Endothelial cell of umbilical vein (primary cell): ENCODE measurements at regions not wholly inside any gene's neighbourhood (a gene's known extent, or its start where the extent isn't known, plus 50 kb on each side); places are given as distances from the start of the nearest gene placed in this dataset.

Source experiments
- CTCF ChIP-seq, 2 donors: IDR thresholded peaks; 1 replicate in 1 of 2; 2 replicates in 1 of 2; pipeline ENCODE4 v1.5.1; 2011; ENCODE audit warnings: low read length in 2 of 2, mild to moderate bottlenecking in 2 of 2, moderate library complexity in 2 of 2, control low read depth in 1 of 2, inconsistent platforms in 1 of 2, low read depth in 1 of 2; ENCODE audit not compliant: insufficient read depth in 1 of 2; ENCODE audit errors: extremely low read depth in 1 of 2
- EZH2 ChIP-seq: IDR thresholded peaks from 2 replicates; pipeline ENCODE4 v1.6.1; 2012; ENCODE audit warnings: borderline replicate concordance, low read depth, mild to moderate bottlenecking, moderate library complexity, low read length, inconsistent platforms; ENCODE audit not compliant: severe bottlenecking

- TF ChIP-seq CTCF (IDR thresholded peaks at IDR 0.05; ENCODE audit: extremely low read depth in 1 of 2, insufficient read depth in 1 of 2, low read depth in 1 of 2, low read length in 2 of 2): no peak
- TF ChIP-seq EZH2: no peak
Observed at GRCh38 chr6:159620947-159621346, 72.1 kb downstream of the SOD2 start.
